Liver (tissue), 8 donors: ENCODE measurements at regions not wholly inside any gene's neighbourhood (a gene's known extent, or its start where the extent isn't known, plus 50 kb on each side); places are given as distances from the start of the nearest gene placed in this dataset.

ENCODE experiments used
- DNase-seq: peaks from one replicate; pipeline ENCODE4 v3.0.0-alpha.2; 2017; ENCODE audit warnings: low spot score
- H3K27ac ChIP-seq, 2 donors: one replicate each; pipeline ENCODE4 v1.7.0; 2013; ENCODE audit warnings: inconsistent platforms in 2 of 2, low read length in 2 of 2, control low read depth in 1 of 2, low read depth in 1 of 2, mild to moderate bottlenecking in 1 of 2
- H3K27me3 ChIP-seq, 4 donors: one replicate each; pipeline versions ENCODE4 v1.6.1 to v1.7.0; 2013; ENCODE audit warnings: low read length in 3 of 4, inconsistent platforms in 1 of 4, mild to moderate bottlenecking in 1 of 4, moderate library complexity in 1 of 4; ENCODE audit not compliant: control insufficient read depth in 4 of 4, insufficient read depth in 4 of 4
- H3K36me3 ChIP-seq, 4 donors: one replicate each; pipeline versions ENCODE4 v1.6.1 to v1.7.0; 2013; ENCODE audit warnings: low read length in 3 of 4, mild to moderate bottlenecking in 3 of 4, low read depth in 1 of 4, moderate library complexity in 1 of 4; ENCODE audit not compliant: control insufficient read depth in 4 of 4, insufficient read depth in 3 of 4
- H3K4me1 ChIP-seq, 4 donors: one replicate each; pipeline versions ENCODE4 v1.6.1 to v1.7.0; 2013; ENCODE audit warnings: low read length in 3 of 4, mild to moderate bottlenecking in 3 of 4, moderate library complexity in 1 of 4; ENCODE audit not compliant: control insufficient read depth in 4 of 4, insufficient read depth in 4 of 4
- H3K4me3 ChIP-seq, 3 donors: one replicate each; pipeline versions ENCODE4 v1.6.1 to v1.7.0; 2013; ENCODE audit warnings: low read length in 3 of 3, control low read depth in 1 of 3, low read depth in 1 of 3, mild to moderate bottlenecking in 1 of 3
- H3K9ac ChIP-seq, 2 donors: one replicate each; pipeline ENCODE4 v1.7.0; 2013; ENCODE audit warnings: low read length in 2 of 2, mild to moderate bottlenecking in 2 of 2, moderate library complexity in 2 of 2, control low read depth in 1 of 2, low read depth in 1 of 2
- H3K9me3 ChIP-seq, 4 donors: one replicate each; pipeline versions ENCODE4 v1.6.1 to v1.7.0; 2013; ENCODE audit warnings: low read length in 3 of 4; ENCODE audit not compliant: control insufficient read depth in 4 of 4
- CTCF ChIP-seq: fragments of 150-350 bp; IDR thresholded peaks from 2 replicates; pipeline ENCODE4 v1.5.1; 2017; ENCODE audit warnings: improper control_type of control experiment, low read depth, low read length; ENCODE audit not compliant: missing input control
- EGR1 ChIP-seq, 2 donors: IDR thresholded peaks; 2 replicates each; pipeline ENCODE4 v1.6.1; 2016 to 2018; ENCODE audit warnings: antibody characterized with exemption in 2 of 2, low read depth in 2 of 2
- FOXA1 ChIP-seq: IDR thresholded peaks from 2 replicates; pipeline ENCODE4 v1.6.1; 2016; ENCODE audit warnings: antibody characterized with exemption
- FOXA2 ChIP-seq: IDR thresholded peaks from 2 replicates; pipeline ENCODE4 v1.6.1; 2016; ENCODE audit warnings: antibody characterized with exemption
- GABPA ChIP-seq, 2 donors: IDR thresholded peaks in 1 of 2; conservative IDR thresholded peaks in 1 of 2; 2 replicates each; pipeline ENCODE4 v1.6.1; 2016; ENCODE audit warnings: antibody characterized with exemption in 2 of 2, mild to moderate bottlenecking in 1 of 2, moderate library complexity in 1 of 2
- HNF4G ChIP-seq: IDR thresholded peaks from 2 replicates; pipeline ENCODE4 v1.6.1; 2016; ENCODE audit warnings: antibody characterized with exemption
- JUND ChIP-seq, 2 donors: IDR thresholded peaks; 2 replicates each; pipeline ENCODE4 v1.6.1; 2016; ENCODE audit warnings: antibody characterized with exemption in 2 of 2
- MAX ChIP-seq: IDR thresholded peaks from 2 replicates; pipeline ENCODE4 v1.6.1; 2016; ENCODE audit warnings: antibody characterized with exemption
- NR2F2 ChIP-seq: IDR thresholded peaks from 2 replicates; pipeline ENCODE4 v1.6.1; 2016; ENCODE audit warnings: antibody characterized with exemption
- RAD21 ChIP-seq, 2 donors: IDR thresholded peaks; 2 replicates each; pipeline ENCODE4 v1.6.1; 2016; ENCODE audit warnings: antibody characterized with exemption in 2 of 2, mild to moderate bottlenecking in 2 of 2
- REST ChIP-seq: IDR thresholded peaks from 2 replicates; pipeline ENCODE4 v1.6.1; 2016; ENCODE audit warnings: antibody characterized with exemption, mild to moderate bottlenecking
- RXRA ChIP-seq, 2 donors: IDR thresholded peaks; 2 replicates each; pipeline ENCODE4 v1.6.1; 2017 to 2018; ENCODE audit warnings: antibody characterized with exemption in 2 of 2, mild to moderate bottlenecking in 1 of 2
- SP1 ChIP-seq: IDR thresholded peaks from 2 replicates; pipeline ENCODE4 v1.6.1; 2018; ENCODE audit warnings: antibody characterized with exemption, mild to moderate bottlenecking
- TAF1 ChIP-seq: conservative IDR thresholded peaks from 2 replicates; pipeline ENCODE4 v1.6.1; 2016; ENCODE audit warnings: antibody characterized with exemption, mild to moderate bottlenecking
- ZBTB33 ChIP-seq: IDR thresholded peaks from 2 replicates; pipeline ENCODE4 v1.6.1; 2016; ENCODE audit warnings: antibody characterized with exemption
- WGBS: extraction: QIAGEN DNeasy Blood & Tissue Kit; methylation state at CpG from one replicate; pipeline ENCODE4 v1.1.7; 2013; 5-methylcytosine and 5-hydroxymethylcytosine counted together
- TF ChIP-seq, protein P1 (sequence below): IDR thresholded peaks from 2 replicates; pipeline ENCODE4 v1.6.1; 2016; ENCODE audit warnings: antibody characterized with exemption
- donor health status: healthy.
- donor health status: healthy.
- donor health status: healthy.
- donor health status: healthy.
- donor health status: healthy.

DNA sequence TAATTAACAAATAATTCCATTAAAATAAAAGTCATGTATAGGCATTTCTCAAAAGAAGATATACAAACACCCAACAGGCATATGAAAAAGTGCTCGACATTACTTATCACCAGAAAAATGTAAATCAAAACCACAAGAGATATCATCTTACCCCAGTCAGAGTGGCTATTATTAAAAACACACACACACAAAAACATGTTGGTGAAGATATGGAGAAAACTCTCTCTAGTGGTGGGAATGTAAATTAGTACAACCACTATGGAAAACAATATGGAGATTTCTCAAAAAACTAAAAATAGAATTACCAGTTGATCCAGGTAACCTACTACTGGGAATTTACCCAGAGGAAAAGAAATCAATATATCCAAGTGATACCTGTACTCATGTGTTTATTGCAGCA, 966.3 kb upstream of the POU3F3 start:
- Histone ChIP-seq H3K4me3 (no peak overlapping the region), H3K27ac (no peak overlapping the region), H3K36me3 (no peaks in the 10 kb centered on the region), H3K27me3 (no peaks in the 10 kb centered on the region), H3K9ac (no peak overlapping the region), H3K9me3 (no peaks in the 10 kb centered on the region), H3K4me1 (no peaks in the 10 kb centered on the region)
- WGBS, result 79% methylated on average over 1 of the region's 1 CpG
- TF ChIP-seq ZBTB33 (no peak), RXRA (IDR thresholded peaks at IDR 0.05) (no peak), NR2F2 (no peak), HNF4G (no peak), FOXA2 (no peak), TAF1 (no peak), EGR1 (IDR thresholded peaks at IDR 0.05; ENCODE audit: low read depth in 2 of 2) (no peak), CTCF (no peak), SP1 (no peak), JUND (IDR thresholded peaks at IDR 0.05) (no peak), MAX (no peak)
- DNase-seq, result no peak

DNA sequence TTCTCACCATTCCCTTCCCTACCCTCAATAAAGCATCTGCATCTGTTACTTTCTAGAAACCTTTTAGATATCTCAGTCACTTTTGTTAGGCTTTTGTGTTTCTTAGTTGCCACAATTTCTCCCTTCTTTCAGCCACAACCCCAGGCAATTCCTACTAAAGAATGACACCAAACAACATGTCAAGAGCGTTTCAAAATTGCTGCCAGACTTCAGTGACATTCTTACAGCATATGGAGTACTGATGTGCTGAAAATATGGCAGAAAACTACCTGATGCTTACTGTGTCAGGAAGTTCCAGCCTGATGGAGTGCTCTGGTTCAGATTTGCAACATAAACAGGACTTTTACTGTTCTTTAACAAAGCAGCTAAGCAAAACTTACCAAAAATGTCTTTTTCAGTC, 957.7 kb upstream of the POU3F3 start:
- Histone ChIP-seq H3K4me3 (no peak overlapping the region), H3K36me3 (no peaks in the 10 kb centered on the region), H3K9me3 (no peaks in the 10 kb centered on the region), H3K27ac (no peak overlapping the region), H3K4me1 (no peaks in the 10 kb centered on the region), H3K9ac (no peak overlapping the region), H3K27me3 (no peaks in the 10 kb centered on the region)
- no peak for DNase-seq
- 58% methylated on average over 1 of the region's 1 CpG for WGBS
- TF ChIP-seq, protein P1, sequence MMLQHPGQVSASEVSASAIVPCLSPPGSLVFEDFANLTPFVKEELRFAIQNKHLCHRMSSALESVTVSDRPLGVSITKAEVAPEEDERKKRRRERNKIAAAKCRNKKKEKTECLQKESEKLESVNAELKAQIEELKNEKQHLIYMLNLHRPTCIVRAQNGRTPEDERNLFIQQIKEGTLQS, result no peak
- TF ChIP-seq RAD21 (IDR thresholded peaks at IDR 0.05) (no peak), EGR1 (IDR thresholded peaks at IDR 0.05; ENCODE audit: low read depth in 2 of 2) (no peak), TAF1 (no peak), FOXA2 (no peak), GABPA (IDR thresholded peaks at IDR 0.05 in 1 of 2, conservative IDR thresholded peaks at IDR 0.05 in 1 of 2) (no peak), ZBTB33 (no peak), NR2F2 (no peak), FOXA1 (no peak), REST (no peak), SP1 (no peak), CTCF (no peak), JUND (IDR thresholded peaks at IDR 0.05) (no peak), RXRA (IDR thresholded peaks at IDR 0.05) (no peak)
